CD14-positive monocyte (primary cell): ENCODE measurements at regions not wholly inside any gene's neighbourhood (a gene's known extent, or its start where the extent isn't known, plus 50 kb on each side); places are given as distances from the start of the nearest gene placed in this dataset.

ENCODE experiments used
- DNase-seq, 3 donors: peaks; one replicate each; pipeline ENCODE4 v3.0.0-alpha.2; 2011 to 2022
- H2AFZ ChIP-seq: 2 replicates; pipeline ENCODE4 v1.6.0; 2012; ENCODE audit warnings: mild to moderate bottlenecking, low read depth, low read length, inconsistent platforms; ENCODE audit not compliant: insufficient read depth, poor library complexity, severe bottlenecking
- H3K27ac ChIP-seq, 2 donors: 1 replicate in 1 of 2; 2 replicates in 1 of 2; pipeline ENCODE4 v1.5.1; 2012 to 2013; ENCODE audit warnings: low read length in 2 of 2, control low read depth in 1 of 2, inconsistent platforms in 1 of 2, low read depth in 1 of 2, mild to moderate bottlenecking in 1 of 2
- H3K27me3 ChIP-seq, 2 donors: one replicate each; pipeline versions ENCODE4 v1.6.0 to v1.6.1; 2011 to 2013; ENCODE audit warnings: low read length in 2 of 2; ENCODE audit not compliant: control insufficient read depth in 2 of 2, insufficient read depth in 2 of 2
- H3K36me3 ChIP-seq, 2 donors: replicated peaks in 1 of 2; 1 replicate in 1 of 2; 2 replicates in 1 of 2; pipeline versions ENCODE4 v1.5.1 to v1.6.1; 2012 to 2013; ENCODE audit warnings: low read length in 2 of 2, control low read depth in 1 of 2, inconsistent platforms in 1 of 2, mild to moderate bottlenecking in 1 of 2; ENCODE audit not compliant: insufficient read depth in 2 of 2, control insufficient read depth in 1 of 2
- H3K4me1 ChIP-seq, 2 donors: 1 replicate in 1 of 2; 2 replicates in 1 of 2; pipeline versions ENCODE4 v1.5.1 to v1.6.1; 2012 to 2013; ENCODE audit warnings: low read length in 2 of 2, control low read depth in 1 of 2, inconsistent platforms in 1 of 2, mild to moderate bottlenecking in 1 of 2, moderate library complexity in 1 of 2; ENCODE audit not compliant: insufficient read depth in 2 of 2, control insufficient read depth in 1 of 2
- H3K4me2 ChIP-seq: replicated peaks from 2 replicates; pipeline ENCODE3; 2012; ENCODE audit warnings: low read length, moderate library complexity, mild to moderate bottlenecking; ENCODE audit not compliant: poor library complexity, severe bottlenecking; ENCODE audit errors: extremely low read depth
- H3K4me3 ChIP-seq, 3 experiments: fragments of 200-600 bp in 1 of 3; sonication (generic) in 1 of 3; replicated peaks in 1 of 3; 1 replicate in 2 of 3; 2 replicates in 1 of 3; pipeline ENCODE4 v1.5.1; 2011 to 2013; ENCODE audit warnings: low read length in 3 of 3, mild to moderate bottlenecking in 3 of 3, control low read depth in 2 of 3, low read depth in 2 of 3, inconsistent platforms in 1 of 3, moderate library complexity in 1 of 3
- H3K79me2 ChIP-seq: 2 replicates; pipeline ENCODE4 v1.6.0; 2012; ENCODE audit warnings: mild to moderate bottlenecking, control low read depth, inconsistent platforms, low read length, moderate library complexity; ENCODE audit not compliant: insufficient read depth
- H3K9ac ChIP-seq: 2 replicates; pipeline ENCODE4 v1.6.0; 2017; ENCODE audit warnings: low read length, mild to moderate bottlenecking; ENCODE audit not compliant: insufficient read depth, poor library complexity, severe bottlenecking
- H3K9me3 ChIP-seq, 2 donors: replicated peaks in 1 of 2; 1 replicate in 1 of 2; 2 replicates in 1 of 2; pipeline versions ENCODE4 v1.5.1 to v1.6.1; 2012 to 2013; ENCODE audit warnings: low read length in 2 of 2, control low read depth in 1 of 2; ENCODE audit not compliant: control insufficient read depth in 1 of 2, insufficient read depth in 1 of 2
- H4K20me1 ChIP-seq: 2 replicates; pipeline ENCODE4 v1.6.0; 2012; ENCODE audit warnings: mild to moderate bottlenecking, low read length, control low read depth, moderate library complexity; ENCODE audit not compliant: insufficient read depth
- H3K27ac Mint-ChIP-seq, 7 donors: one replicate each; pipeline ENCODE4 v1.8.0; 2020; ENCODE audit warnings: mild to moderate bottlenecking in 7 of 7, mixed read lengths in 7 of 7, moderate library complexity in 6 of 7, inconsistent platforms in 2 of 7
- H3K27me3 Mint-ChIP-seq, 3 donors: one replicate each; pipeline ENCODE4 v1.8.0; 2021 to 2022; ENCODE audit warnings: low read depth in 3 of 3, mild to moderate bottlenecking in 3 of 3, mixed read lengths in 3 of 3, moderate library complexity in 3 of 3, inconsistent platforms in 1 of 3
- H3K36me3 Mint-ChIP-seq, 2 donors: one replicate each; pipeline ENCODE4 v1.8.0; 2020; ENCODE audit warnings: mixed read lengths in 2 of 2, inconsistent platforms in 1 of 2, mild to moderate bottlenecking in 1 of 2
- H3K4me1 Mint-ChIP-seq: one replicate; pipeline ENCODE4 v1.8.0; 2020; ENCODE audit warnings: mild to moderate bottlenecking, mixed read lengths
- H3K4me3 Mint-ChIP-seq, 2 donors: one replicate each; pipeline ENCODE4 v1.8.0; 2020; ENCODE audit warnings: mild to moderate bottlenecking in 2 of 2, mixed read lengths in 2 of 2, moderate library complexity in 1 of 2
- H3K9me3 Mint-ChIP-seq, 7 donors: one replicate each; pipeline ENCODE4 v1.8.0; 2020 to 2022; ENCODE audit warnings: mixed read lengths in 7 of 7, mild to moderate bottlenecking in 6 of 7, moderate library complexity in 6 of 7, inconsistent platforms in 2 of 7
- CTCF ChIP-seq: fragments of 200-600 bp; IDR thresholded peaks from one replicate; pipeline ENCODE4 v1.8.0; 2022; ENCODE audit warnings: antibody characterized with exemption, mild to moderate bottlenecking
- WGBS: methylation state at CpG from one replicate; pipeline ENCODE4 v1.1.5; 2013; ENCODE audit warnings: missing lambda C conversion rate; ENCODE audit not compliant: insufficient coverage; 5-methylcytosine and 5-hydroxymethylcytosine counted together
- intact Hi-C, 2 donors: fragments of 100-400 bp; cut with micrococcal nuclease; formaldehyde crosslinking; loops; one replicate each; pipeline versions ENCODE4 v1.15.0 to v1.15.1; 2023

GRCh38 chr2:224111576-224111975 lies 72.5 kb upstream of the SERPINE2 start:
- Histone ChIP-seq H3K9ac (no peak overlapping the region), H3K79me2 (no peaks in the 10 kb centered on the region), H3K4me3 (no peak overlapping the region), H3K4me2 (no peak overlapping the region), H3K27me3 (no peaks in the 10 kb centered on the region), H3K27ac (no peak overlapping the region), H3K36me3 (no peaks in the 10 kb centered on the region), H4K20me1 (no peaks in the 10 kb centered on the region), H3K4me1 (no peaks in the 10 kb centered on the region), H2AFZ (no peak overlapping the region), H3K9me3 (peaks cover 0 to 12% of the 10 kb centered on the region in 2 donors)
- Mint-ChIP-seq H3K9me3 (peaks cover 4 to 12% (median 7%) of the 10 kb centered on the region in 7 donors), H3K27ac (no peak overlapping the region), H3K27me3 (peaks cover 2 to 5% (median 3%) of the 10 kb centered on the region in 3 donors), H3K4me1 (no peaks in the 10 kb centered on the region), H3K36me3 (no peaks in the 10 kb centered on the region), H3K4me3 (no peak overlapping the region)
- DNase-seq = no peak
- 100% methylated on average over 1 of the region's 2 CpGs for WGBS
- intact Hi-C loops = no loop called here
- no peak for TF ChIP-seq CTCF

GRCh38 chr2:224110811-224111210 lies 71.7 kb upstream of the SERPINE2 start:
- no peaks in the 10 kb centered on the region for H3K36me3 Mint-ChIP-seq
- H3K27me3 ChIP-seq = no peaks in the 10 kb centered on the region
- H3K9me3 Mint-ChIP-seq = peaks cover 1 to 12% (median 7%) of the 10 kb centered on the region in 7 donors
- no peaks in the 10 kb centered on the region for H4K20me1 ChIP-seq
- intact Hi-C loops = no loop called here
- H2AFZ ChIP-seq = no peak overlapping the region
- H3K4me2 ChIP-seq = no peak overlapping the region
- no peak overlapping the region for H3K27ac Mint-ChIP-seq
- no peak overlapping the region for H3K27ac ChIP-seq
- H3K9me3 ChIP-seq = peaks cover 0 to 12% of the 10 kb centered on the region in 2 donors
- H3K27me3 Mint-ChIP-seq = peaks cover 2 to 5% (median 3%) of the 10 kb centered on the region in 3 donors
- no peaks in the 10 kb centered on the region for H3K4me1 ChIP-seq
- no peak for TF ChIP-seq CTCF
- no peak overlapping the region for H3K4me3 Mint-ChIP-seq
- no peak for DNase-seq
- no peak overlapping the region for H3K4me3 ChIP-seq
- H3K9ac ChIP-seq = no peak overlapping the region
- H3K79me2 ChIP-seq = no peaks in the 10 kb centered on the region
- WGBS = 94% methylated on average over 4 of the region's 6 CpGs
- H3K4me1 Mint-ChIP-seq = no peaks in the 10 kb centered on the region
- no peaks in the 10 kb centered on the region for H3K36me3 ChIP-seq
